ENCODE measurements at regions not wholly inside any gene's neighbourhood (a gene's known extent, or its start where the extent isn't known, plus 50 kb on each side); places are given as distances from the start of the nearest gene placed in this dataset.

DNA sequence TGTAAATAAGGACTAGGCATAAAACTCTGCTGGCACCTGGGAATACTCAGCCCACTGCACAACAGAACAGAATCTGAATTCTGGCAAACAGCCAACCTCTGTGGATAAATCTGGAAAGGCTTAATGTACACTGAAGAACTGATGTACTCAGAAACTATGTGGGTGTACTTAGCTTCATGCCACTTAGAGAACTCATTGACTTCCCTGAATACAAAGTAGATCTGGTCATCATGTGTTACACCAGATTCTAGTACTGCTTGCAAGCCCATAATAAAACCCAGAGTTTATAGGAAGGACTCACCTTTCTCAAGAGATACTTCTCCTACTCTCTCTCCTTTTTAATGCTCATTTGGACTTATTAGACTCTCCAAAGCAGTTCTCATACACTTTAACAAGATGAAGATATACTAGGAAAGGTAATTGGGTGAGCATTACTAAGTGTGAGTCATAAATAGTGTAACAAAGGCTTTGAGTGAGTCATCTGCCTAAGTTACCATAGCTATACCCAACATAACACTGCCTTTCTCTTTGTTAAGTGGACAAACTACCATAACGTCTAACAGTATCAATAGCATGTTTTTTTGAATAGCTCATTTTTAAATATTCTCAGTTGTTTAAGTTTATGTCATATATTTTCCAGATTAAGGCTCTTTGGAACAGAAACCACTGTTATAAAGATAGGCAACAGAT, 309.1 kb downstream of the MDFIC start:
- TF ChIP-seq, protein P1, sequence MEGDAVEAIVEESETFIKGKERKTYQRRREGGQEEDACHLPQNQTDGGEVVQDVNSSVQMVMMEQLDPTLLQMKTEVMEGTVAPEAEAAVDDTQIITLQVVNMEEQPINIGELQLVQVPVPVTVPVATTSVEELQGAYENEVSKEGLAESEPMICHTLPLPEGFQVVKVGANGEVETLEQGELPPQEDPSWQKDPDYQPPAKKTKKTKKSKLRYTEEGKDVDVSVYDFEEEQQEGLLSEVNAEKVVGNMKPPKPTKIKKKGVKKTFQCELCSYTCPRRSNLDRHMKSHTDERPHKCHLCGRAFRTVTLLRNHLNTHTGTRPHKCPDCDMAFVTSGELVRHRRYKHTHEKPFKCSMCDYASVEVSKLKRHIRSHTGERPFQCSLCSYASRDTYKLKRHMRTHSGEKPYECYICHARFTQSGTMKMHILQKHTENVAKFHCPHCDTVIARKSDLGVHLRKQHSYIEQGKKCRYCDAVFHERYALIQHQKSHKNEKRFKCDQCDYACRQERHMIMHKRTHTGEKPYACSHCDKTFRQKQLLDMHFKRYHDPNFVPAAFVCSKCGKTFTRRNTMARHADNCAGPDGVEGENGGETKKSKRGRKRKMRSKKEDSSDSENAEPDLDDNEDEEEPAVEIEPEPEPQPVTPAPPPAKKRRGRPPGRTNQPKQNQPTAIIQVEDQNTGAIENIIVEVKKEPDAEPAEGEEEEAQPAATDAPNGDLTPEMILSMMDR (IDR thresholded peaks at IDR 0.05; ENCODE audit: extremely low read depth in 1 of 2, insufficient read depth in 1 of 2, low read depth in 1 of 2, low read length in 2 of 2): no peak
- no peak for TF ChIP-seq POLR2A (IDR thresholded peaks at IDR 0.05; ENCODE audit: low read depth, low read length)
- peak; percentile 100 for TF ChIP-seq JUN (IDR thresholded peaks at IDR 0.05; ENCODE audit: borderline replicate concordance, insufficient read depth, insufficient read length, low read depth)
- TF ChIP-seq GATA2 (IDR thresholded peaks at IDR 0.05; ENCODE audit: insufficient read depth, insufficient read length, low read depth, low read length): no peak
- no peak for TF ChIP-seq EZH2 (IDR thresholded peaks at IDR 0.05; ENCODE audit: borderline replicate concordance, low read depth, low read length, severe bottlenecking)
- peak; percentile 42 for TF ChIP-seq POLR2AphosphoS5 (IDR thresholded peaks at IDR 0.05; ENCODE audit: insufficient read depth, low read depth, low read length)
- no peak for TF ChIP-seq MYC (IDR thresholded peaks at IDR 0.05; ENCODE audit: low read depth, low read length)
- TF ChIP-seq, protein P2, sequence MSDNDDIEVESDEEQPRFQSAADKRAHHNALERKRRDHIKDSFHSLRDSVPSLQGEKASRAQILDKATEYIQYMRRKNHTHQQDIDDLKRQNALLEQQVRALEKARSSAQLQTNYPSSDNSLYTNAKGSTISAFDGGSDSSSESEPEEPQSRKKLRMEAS (IDR thresholded peaks at IDR 0.05; ENCODE audit: insufficient read depth, insufficient read length): no peak

Measured in endothelial cell of umbilical vein (primary cell).